Parathyroid adenoma (tissue), 2 donors: ENCODE measurements at regions not wholly inside any gene's neighbourhood (a gene's known extent, or its start where the extent isn't known, plus 50 kb on each side); places are given as distances from the start of the nearest gene placed in this dataset.

ENCODE experiments used
- H2AFZ ChIP-seq: fragments of 300-600 bp; sonication (generic); one replicate; pipeline ENCODE4 v1.7.0; 2017; ENCODE audit warnings: antibody characterized with exemption, mild to moderate bottlenecking
- H3K27ac ChIP-seq: fragments of 300-600 bp; sonication (generic); one replicate; pipeline ENCODE4 v1.7.0; 2017
- H3K27me3 ChIP-seq: fragments of 300-600 bp; sonication (generic); one replicate; pipeline ENCODE4 v1.7.0; 2017; ENCODE audit warnings: low read length; ENCODE audit not compliant: control insufficient read depth, insufficient read depth
- H3K36me3 ChIP-seq: fragments of 300-600 bp; sonication (generic); one replicate; pipeline ENCODE4 v1.7.0; 2017; ENCODE audit warnings: low read length; ENCODE audit not compliant: control insufficient read depth, insufficient read depth
- H3K4me1 ChIP-seq: fragments of 300-600 bp; sonication (generic); one replicate; pipeline ENCODE4 v1.7.0; 2017; ENCODE audit warnings: control low read depth
- H3K4me2 ChIP-seq: fragments of 300-600 bp; sonication (generic); one replicate; pipeline ENCODE4 v1.7.0; 2017; ENCODE audit warnings: low read length
- H3K4me3 ChIP-seq: fragments of 300-600 bp; sonication (generic); one replicate; pipeline ENCODE4 v1.7.0; 2017; ENCODE audit warnings: low read depth, low read length
- H3K79me2 ChIP-seq: fragments of 300-600 bp; sonication (generic); one replicate; pipeline ENCODE4 v1.7.0; 2017; ENCODE audit warnings: control low read depth
- H3K9ac ChIP-seq: fragments of 300-600 bp; sonication (generic); one replicate; pipeline ENCODE4 v1.7.0; 2017; ENCODE audit warnings: mild to moderate bottlenecking
- H3K9me3 ChIP-seq: fragments of 300-600 bp; sonication (generic); one replicate; pipeline ENCODE4 v1.7.0; 2017; ENCODE audit warnings: low read length; ENCODE audit not compliant: control insufficient read depth
- CTCF ChIP-seq: fragments of 300-600 bp; sonication (generic); IDR thresholded peaks from one replicate; pipeline ENCODE4 v1.7.0; 2017; ENCODE audit warnings: antibody characterized with exemption, mild to moderate bottlenecking
- donor health status: primary hyperparathyroidism.

- no peak overlapping the region for H3K4me2 ChIP-seq
- no peaks in the 10 kb centered on the region for H3K27me3 ChIP-seq
- H3K4me3 ChIP-seq = no peak overlapping the region
- H3K27ac ChIP-seq = no peak overlapping the region
- H2AFZ ChIP-seq = no peak overlapping the region
- no peaks in the 10 kb centered on the region for H3K36me3 ChIP-seq
- TF ChIP-seq CTCF = no peak
- no peaks in the 10 kb centered on the region for H3K79me2 ChIP-seq
- no peaks in the 10 kb centered on the region for H3K9me3 ChIP-seq
- no peaks in the 10 kb centered on the region for H3K4me1 ChIP-seq
- no peak overlapping the region for H3K9ac ChIP-seq
Measured at GRCh38 chr13:22489771-22490170, 691.0 kb upstream of the SGCG start.

GRCh38 chr13:22495819-22496218 is 685.0 kb upstream of the SGCG start:
- no peak overlapping the region for H3K9ac ChIP-seq
- TF ChIP-seq CTCF = no peak
- no peaks in the 10 kb centered on the region for H3K79me2 ChIP-seq

GRCh38 chr13:22496803-22497508 is 683.8 kb upstream of the SGCG start:
- H3K9ac ChIP-seq = no peak overlapping the region
- H3K27ac ChIP-seq = no peak overlapping the region
- H3K79me2 ChIP-seq = no peaks in the 10 kb centered on the region
- no peaks in the 10 kb centered on the region for H3K27me3 ChIP-seq
- H3K4me1 ChIP-seq = no peaks in the 10 kb centered on the region
- H2AFZ ChIP-seq = no peak overlapping the region
- no peak for TF ChIP-seq CTCF
- no peaks in the 10 kb centered on the region for H3K9me3 ChIP-seq
- H3K36me3 ChIP-seq = no peaks in the 10 kb centered on the region
- no peak overlapping the region for H3K4me2 ChIP-seq
- no peak overlapping the region for H3K4me3 ChIP-seq

More at GRCh38 chr13:22495819-22496218, 685.0 kb upstream of the SGCG start:
- Histone ChIP-seq H3K4me1 (no peaks in the 10 kb centered on the region), H3K36me3 (no peaks in the 10 kb centered on the region), H3K27me3 (no peaks in the 10 kb centered on the region), H3K9me3 (no peaks in the 10 kb centered on the region), H3K27ac (no peak overlapping the region), H3K4me2 (no peak overlapping the region), H2AFZ (no peak overlapping the region), H3K4me3 (no peak overlapping the region)

GRCh38 chr13:22497991-22498780 is 682.6 kb upstream of the SGCG start:
- peak overlapping the region; percentile 34 for H3K4me3 ChIP-seq
- no peak for TF ChIP-seq CTCF

More at GRCh38 chr13:22497991-22498780, 682.6 kb upstream of the SGCG start:
- H3K4me1 ChIP-seq = no peaks in the 10 kb centered on the region
- H3K4me2 ChIP-seq = peak overlapping the region; percentile 53
- no peak overlapping the region for H2AFZ ChIP-seq
- no peaks in the 10 kb centered on the region for H3K9me3 ChIP-seq
- H3K9ac ChIP-seq = no peak overlapping the region
- no peak overlapping the region for H3K27ac ChIP-seq
- H3K27me3 ChIP-seq = no peaks in the 10 kb centered on the region
- no peaks in the 10 kb centered on the region for H3K36me3 ChIP-seq
- H3K79me2 ChIP-seq = no peaks in the 10 kb centered on the region
